ENCODE measurements at regions not wholly inside any gene's neighbourhood (a gene's known extent, or its start where the extent isn't known, plus 50 kb on each side); places are given as distances from the start of the nearest gene placed in this dataset.

DNA sequence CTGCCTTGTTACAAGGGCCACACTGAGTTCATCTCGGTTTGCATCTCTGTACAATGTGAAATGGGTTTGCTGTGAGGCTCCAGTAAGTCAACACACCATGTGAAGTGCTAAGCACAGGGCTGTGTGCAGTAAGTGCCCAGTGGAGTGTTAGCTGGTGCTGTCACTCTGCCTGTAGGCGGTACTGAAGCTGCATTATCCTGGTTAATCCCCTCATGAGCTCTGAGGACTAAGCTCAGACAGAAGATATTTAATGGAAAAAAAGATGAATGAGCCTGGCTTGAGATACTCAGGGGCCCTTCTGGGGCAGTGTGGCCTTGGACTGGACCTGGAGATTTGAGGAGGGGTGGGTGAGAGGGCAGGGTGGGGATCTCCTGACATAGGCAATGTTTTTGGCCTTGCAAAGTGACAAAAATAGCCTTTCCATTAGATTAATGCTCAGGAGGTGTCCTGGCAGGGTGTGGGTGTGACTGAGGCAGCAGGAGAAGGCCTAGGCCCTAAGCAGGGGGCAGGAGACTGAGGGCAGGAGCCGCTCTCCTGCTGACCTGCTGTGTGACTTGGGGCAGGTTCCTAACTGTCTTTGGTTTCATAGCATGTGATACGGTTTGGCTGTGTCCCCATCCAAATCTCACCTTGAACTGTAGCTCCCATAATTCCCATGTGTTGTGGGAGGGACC lies 570.5 kb downstream of the PTPRU start:
- Histone ChIP-seq H3K9me3 (no peaks in the 10 kb centered on the region), H3K27ac (no peak overlapping the region), H3K4me3 (no peak overlapping the region), H3K27me3 (replicated peaks in 1 of 7) (peaks cover 0 to 53% (median 0%) of the 10 kb centered on the region in 7 donors), H3K36me3 (no peaks in the 10 kb centered on the region), H3K4me1 (peaks cover 0 to 9% (median 0%) of the 10 kb centered on the region in 6 donors)
- TF ChIP-seq POLR2A (IDR thresholded peaks at IDR 0.05): no peak
- no peak for TF ChIP-seq POLR2AphosphoS5 (IDR thresholded peaks at IDR 0.05)
- TF ChIP-seq, protein P1, sequence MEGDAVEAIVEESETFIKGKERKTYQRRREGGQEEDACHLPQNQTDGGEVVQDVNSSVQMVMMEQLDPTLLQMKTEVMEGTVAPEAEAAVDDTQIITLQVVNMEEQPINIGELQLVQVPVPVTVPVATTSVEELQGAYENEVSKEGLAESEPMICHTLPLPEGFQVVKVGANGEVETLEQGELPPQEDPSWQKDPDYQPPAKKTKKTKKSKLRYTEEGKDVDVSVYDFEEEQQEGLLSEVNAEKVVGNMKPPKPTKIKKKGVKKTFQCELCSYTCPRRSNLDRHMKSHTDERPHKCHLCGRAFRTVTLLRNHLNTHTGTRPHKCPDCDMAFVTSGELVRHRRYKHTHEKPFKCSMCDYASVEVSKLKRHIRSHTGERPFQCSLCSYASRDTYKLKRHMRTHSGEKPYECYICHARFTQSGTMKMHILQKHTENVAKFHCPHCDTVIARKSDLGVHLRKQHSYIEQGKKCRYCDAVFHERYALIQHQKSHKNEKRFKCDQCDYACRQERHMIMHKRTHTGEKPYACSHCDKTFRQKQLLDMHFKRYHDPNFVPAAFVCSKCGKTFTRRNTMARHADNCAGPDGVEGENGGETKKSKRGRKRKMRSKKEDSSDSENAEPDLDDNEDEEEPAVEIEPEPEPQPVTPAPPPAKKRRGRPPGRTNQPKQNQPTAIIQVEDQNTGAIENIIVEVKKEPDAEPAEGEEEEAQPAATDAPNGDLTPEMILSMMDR (IDR thresholded peaks at IDR 0.05 in 8 of 11, conservative IDR thresholded peaks at IDR 0.05 in 3 of 11): no peak
- peak; percentile 48 for DNase-seq
- intact Hi-C loops (cut with DNase I; ENCODE audit: low total_unique reads): no loop called here
- 59 to 67% (median 64%) methylated on average over 4 of the region's 4 CpGs for WGBS, 5 donors

DNA sequence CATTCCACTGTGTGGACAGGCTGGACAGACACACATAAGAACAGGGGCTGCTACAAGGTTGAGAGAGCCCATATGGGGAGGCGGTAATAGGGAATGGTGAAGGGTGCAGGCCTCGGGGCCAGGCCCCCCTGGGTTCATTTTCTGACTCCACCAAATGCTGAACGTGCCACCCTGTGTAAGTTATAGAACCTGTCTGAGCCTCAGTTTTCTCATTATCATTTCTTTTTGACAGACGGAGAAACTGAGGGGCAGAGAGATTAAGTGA lies 569.5 kb downstream of the PTPRU start:
- WGBS, 5 donors: 86 to 93% (median 87%) methylated on average over 4 of the region's 4 CpGs
- no peak overlapping the region for H3K27ac ChIP-seq
- no peak for DNase-seq
- peaks cover 0 to 11% (median 0%) of the 10 kb centered on the region in 6 donors for H3K4me1 ChIP-seq
- TF ChIP-seq, protein P1 (IDR thresholded peaks at IDR 0.05 in 8 of 11, conservative IDR thresholded peaks at IDR 0.05 in 3 of 11): no peak
- TF ChIP-seq POLR2AphosphoS5 (IDR thresholded peaks at IDR 0.05): no peak
- no peak for TF ChIP-seq POLR2A (IDR thresholded peaks at IDR 0.05)
- no peaks in the 10 kb centered on the region for H3K36me3 ChIP-seq
- peaks cover 0 to 59% (median 0%) of the 10 kb centered on the region in 7 donors for H3K27me3 ChIP-seq (replicated peaks in 1 of 7)
- H3K9me3 ChIP-seq: no peaks in the 10 kb centered on the region
- intact Hi-C loops (cut with DNase I; ENCODE audit: low total_unique reads): no loop called here
- H3K4me3 ChIP-seq: no peak overlapping the region

DNA sequence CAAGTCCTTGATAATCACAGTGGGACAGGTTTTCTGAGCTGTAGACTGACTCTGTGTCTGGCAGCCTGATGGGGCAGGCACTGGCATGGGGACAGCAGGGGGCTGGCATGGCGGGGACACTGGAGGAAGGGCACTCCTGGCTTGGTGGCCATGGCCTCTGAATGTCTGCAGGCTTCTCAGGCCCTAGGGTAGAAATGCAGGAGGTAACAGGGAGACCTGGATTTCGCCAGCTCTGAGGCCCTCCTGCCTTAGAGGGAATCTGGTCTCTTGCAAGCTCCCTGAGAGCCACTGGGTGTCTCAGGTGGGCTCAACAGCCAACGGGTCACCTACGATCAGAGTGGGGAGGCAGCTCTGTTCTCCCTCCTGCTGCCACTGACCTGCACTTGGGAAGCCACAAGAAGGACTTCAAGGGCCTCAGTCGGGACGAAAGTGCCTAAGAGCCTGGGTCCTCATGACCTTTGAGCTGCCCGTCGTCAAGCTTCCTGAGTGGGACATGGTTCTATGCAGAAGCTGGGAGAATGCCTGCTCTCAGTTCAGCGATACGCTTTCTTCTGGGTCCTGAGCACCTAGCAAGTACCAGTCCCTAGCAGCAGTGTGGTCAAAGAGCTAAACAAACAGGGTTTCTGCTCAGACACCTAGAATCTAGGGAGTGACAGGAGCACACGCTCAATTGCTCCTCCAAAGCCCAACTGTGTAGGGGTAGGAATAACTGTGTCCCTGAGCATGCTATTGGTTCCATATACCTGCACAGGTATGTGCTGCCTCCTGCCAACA lies 569.0 kb downstream of the PTPRU start:
- Histone ChIP-seq H3K4me1 (peaks cover 0 to 11% (median 0%) of the 10 kb centered on the region in 6 donors), H3K9me3 (no peaks in the 10 kb centered on the region), H3K4me3 (no peak overlapping the region), H3K27ac (no peak overlapping the region), H3K27me3 (replicated peaks in 1 of 7) (peaks cover 0 to 53% (median 0%) of the 10 kb centered on the region in 7 donors), H3K36me3 (no peaks in the 10 kb centered on the region)
- intact Hi-C loops (cut with DNase I; ENCODE audit: low total_unique reads): no loop called here
- 72 to 93% (median 79%) methylated on average over 4 to 11 of the region's 11 CpGs for WGBS, 5 donors
- TF ChIP-seq, protein P1 (IDR thresholded peaks at IDR 0.05 in 8 of 11, conservative IDR thresholded peaks at IDR 0.05 in 3 of 11): no peak
- TF ChIP-seq POLR2AphosphoS5 (IDR thresholded peaks at IDR 0.05) (no peak), POLR2A (IDR thresholded peaks at IDR 0.05) (no peak)
- peak; percentile 54 for DNase-seq

DNA sequence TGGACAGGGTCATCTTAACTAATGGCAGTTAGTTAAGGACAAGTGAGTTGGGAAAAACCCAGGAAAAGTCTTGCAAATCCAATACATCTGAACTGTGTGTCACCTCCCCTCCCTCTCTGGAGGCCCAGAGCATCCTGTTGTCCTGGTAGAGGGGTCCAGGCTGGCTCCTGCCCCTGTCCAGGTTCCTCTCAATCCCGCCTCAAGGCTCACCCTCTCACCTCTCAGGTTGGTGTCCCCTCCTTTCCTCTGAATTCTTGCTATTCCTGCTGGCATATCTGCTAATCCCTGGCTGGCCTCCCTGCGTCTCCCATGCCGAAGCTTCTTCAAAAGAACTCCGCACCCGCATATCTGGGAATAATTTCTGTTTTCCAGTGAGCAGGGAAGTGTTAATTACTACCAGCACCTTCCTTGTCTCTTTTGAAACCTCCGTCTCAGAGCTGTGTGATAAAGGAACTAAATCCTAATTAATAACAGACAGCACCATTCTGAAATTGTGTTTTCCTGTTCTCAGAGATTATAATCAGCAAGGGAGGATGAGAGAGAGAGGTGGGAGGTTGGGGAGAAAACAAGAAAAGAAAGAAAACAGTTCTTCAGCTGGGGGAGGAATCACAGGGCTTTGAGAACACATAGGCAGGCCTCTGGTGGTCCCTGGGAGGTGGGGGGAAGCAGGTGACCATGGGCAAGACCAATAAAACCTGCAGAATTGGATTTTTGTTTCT lies 568.0 kb downstream of the PTPRU start:
- H3K27ac ChIP-seq: no peak overlapping the region
- WGBS, 5 donors: 70 to 82% (median 78%) methylated on average over 6 of the region's 6 CpGs
- intact Hi-C loops (cut with DNase I; ENCODE audit: low total_unique reads): no loop called here
- peak; percentile 37 for DNase-seq
- H3K27me3 ChIP-seq (replicated peaks in 1 of 7): peaks cover 0 to 44% (median 0%) of the 10 kb centered on the region in 7 donors
- H3K36me3 ChIP-seq: no peaks in the 10 kb centered on the region
- H3K4me3 ChIP-seq: no peak overlapping the region
- TF ChIP-seq, protein P1 (IDR thresholded peaks at IDR 0.05 in 8 of 11, conservative IDR thresholded peaks at IDR 0.05 in 3 of 11): no peak
- TF ChIP-seq POLR2A (IDR thresholded peaks at IDR 0.05) (no peak), POLR2AphosphoS5 (IDR thresholded peaks at IDR 0.05) (no peak)
- H3K9me3 ChIP-seq: no peaks in the 10 kb centered on the region
- peaks cover 0 to 11% (median 0%) of the 10 kb centered on the region in 6 donors for H3K4me1 ChIP-seq

All from spleen (tissue), 11 donors.